GM21619 (cell line): ENCODE measurements at regions not wholly inside any gene's neighbourhood (a gene's known extent, or its start where the extent isn't known, plus 50 kb on each side); places are given as distances from the start of the nearest gene placed in this dataset.

Experiments
- ATAC-seq: cut with Tn5 transposase; IDR thresholded peaks from one replicate; pipeline ENCODE4 v1.9.1; 2021; ENCODE audit not compliant: unreplicated experiment

DNA sequence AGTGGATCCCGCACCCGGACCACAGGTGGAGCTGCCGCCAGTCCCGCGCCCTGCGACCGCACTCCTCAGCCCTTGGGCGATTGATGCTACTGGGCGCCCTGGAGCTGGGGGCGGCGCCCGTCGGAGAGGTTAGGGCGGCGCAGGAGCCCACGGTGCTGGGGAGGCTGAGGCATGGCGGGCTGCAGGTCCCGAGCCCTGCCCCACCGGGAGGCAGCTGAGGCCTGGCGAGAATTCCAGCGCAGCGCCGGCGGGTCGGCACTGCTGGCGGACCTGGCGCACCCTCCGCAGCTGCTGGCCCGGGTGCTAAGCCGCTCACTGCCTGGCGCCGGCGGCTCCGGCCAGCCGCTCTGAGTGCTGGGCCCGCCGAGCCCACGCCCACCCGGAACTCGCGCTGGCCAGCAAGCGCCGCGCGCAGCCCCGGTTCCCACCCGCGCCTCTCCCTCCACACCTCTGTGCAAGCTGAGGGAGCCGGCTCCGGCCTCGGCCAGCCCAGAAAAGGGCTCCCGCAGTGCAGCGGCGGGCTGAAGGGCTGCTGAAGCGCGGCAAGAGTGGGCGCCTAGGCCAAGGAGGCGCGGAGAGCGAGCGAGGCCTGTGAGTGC is 1256.5 kb downstream of the STIM2 start:
- no peak for ATAC-seq

DNA sequence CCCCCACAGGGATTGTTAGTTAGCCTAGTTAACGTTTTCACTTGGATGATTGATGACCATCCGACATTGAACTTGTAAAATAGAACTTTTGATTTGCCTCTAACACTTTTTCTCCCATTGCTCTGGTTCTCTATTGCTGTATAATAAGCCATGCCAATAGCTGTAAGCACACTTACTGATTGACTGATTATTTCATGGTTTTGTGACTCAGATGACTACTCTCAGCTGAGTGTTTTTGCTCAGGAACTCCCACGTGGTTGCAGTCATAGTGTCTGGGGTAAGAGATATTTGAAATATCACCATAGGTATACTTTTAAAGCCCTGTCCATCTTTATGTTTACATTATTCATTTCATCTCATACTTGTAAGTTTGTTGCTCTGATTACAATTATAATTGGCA is 1285.5 kb downstream of the STIM2 start:
- no peak for ATAC-seq

DNA sequence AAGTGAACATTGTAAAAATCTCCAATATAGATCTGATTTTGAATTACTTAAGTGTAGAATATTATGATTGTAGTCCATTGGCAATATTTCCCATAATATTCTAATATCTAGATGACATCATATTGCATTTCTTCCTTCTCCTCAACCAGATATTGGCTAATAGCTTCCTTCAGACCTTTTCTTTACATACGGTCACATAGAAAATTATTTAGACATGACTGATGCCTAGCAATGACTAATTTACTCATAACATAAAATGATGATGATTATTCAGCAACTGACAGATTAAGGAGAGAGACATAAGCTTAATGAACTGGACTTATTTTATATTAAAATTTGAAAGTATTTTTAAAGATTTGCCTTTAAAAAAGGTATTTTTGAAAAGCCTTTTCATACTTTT is 1287.6 kb downstream of the STIM2 start:
- ATAC-seq, result no peak

DNA sequence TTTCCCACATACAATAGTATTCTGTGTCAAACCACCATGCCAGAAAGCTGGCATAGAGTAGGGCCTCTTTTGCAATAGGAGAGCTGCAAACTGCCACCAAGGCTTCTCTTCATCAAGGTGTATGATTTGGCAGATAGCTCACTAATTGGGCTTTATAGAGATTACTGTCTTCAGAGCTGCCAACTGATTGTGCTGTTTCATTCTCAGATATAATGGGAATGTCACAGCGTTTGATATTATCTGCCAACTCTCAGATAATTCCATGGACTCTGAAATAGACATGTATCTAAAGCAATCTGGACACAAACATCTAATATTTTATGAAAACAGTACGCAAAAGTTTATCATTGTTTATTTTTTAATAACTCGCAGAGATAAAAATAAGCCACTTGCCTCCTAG is 1289.1 kb downstream of the STIM2 start:
- no peak for ATAC-seq

DNA sequence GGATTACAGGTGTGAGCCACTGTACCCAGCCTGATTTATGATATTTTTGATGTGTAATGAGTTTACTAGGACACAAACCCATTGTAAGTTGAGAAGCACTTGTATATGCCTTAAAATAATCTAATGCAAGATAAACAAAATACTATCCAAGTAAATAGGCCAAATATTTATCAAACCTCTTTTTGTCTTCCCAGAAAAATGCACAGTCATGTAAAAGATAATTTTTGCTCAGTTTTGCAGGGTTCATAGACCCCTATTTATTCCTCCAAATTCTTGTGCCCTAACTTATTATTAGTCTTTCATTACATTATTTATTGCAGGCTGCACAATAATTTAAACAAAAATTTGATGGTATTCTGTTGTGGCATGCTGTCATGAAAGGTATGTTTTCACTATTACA is 1290.7 kb downstream of the STIM2 start:
- no peak for ATAC-seq

DNA sequence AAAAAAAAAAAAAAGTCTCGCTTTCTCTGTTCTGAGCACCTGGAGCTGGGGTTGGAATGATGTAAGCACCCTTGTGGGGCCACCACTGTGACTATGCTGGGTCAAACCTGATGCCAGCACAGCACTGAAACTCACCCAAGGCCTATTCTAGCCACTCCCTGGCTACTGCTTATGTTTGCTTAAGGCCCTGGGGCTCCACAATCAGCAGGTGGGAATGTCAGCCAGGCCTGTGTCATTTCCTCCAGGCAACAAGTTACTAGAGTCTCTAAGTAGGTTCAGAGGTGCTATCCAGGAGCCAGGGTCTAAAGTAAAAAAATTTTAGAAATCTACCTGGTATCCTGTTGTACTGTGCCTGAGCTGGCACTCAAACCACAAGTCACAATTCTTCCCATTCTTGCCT is 1306.8 kb downstream of the STIM2 start:
- no peak for ATAC-seq

DNA sequence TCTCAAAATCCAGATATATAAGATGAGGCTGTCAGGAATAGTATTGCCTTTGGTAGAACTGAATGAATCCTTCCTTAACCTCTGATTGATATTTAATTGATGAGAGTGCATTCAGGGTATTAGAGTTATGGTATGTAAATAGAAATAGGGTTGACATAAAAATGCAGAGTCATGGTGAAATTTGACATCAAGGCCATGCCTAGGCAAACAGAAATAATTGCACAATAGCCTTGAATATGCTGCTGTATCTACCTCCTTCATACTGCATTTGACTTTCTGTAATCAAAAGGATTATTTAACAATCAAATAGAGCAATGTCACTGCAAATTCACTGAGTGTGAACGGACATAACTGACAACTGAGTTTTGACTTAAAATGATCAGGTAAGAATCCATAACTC is 1316.3 kb downstream of the STIM2 start:
- ATAC-seq, result no peak

DNA sequence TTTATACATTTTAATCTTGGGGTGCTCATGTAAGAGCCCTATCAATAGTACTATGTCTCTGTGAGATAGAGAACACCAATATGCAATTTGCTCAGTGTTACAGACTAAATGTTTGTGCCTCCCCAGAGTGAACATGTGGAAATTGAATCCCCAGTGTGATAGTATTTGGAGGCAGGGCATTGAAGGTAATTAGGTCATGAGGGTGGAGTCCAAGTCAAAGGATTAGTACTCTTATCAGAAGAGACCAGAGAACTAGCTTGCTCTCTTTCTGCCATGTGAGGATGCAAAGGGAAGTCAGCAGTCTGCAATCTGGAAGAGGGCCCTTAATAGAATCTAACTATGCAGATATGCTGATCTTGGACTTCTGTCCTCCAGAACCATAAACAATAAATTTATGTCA is 1317.0 kb downstream of the STIM2 start:
- ATAC-seq, result no peak

DNA sequence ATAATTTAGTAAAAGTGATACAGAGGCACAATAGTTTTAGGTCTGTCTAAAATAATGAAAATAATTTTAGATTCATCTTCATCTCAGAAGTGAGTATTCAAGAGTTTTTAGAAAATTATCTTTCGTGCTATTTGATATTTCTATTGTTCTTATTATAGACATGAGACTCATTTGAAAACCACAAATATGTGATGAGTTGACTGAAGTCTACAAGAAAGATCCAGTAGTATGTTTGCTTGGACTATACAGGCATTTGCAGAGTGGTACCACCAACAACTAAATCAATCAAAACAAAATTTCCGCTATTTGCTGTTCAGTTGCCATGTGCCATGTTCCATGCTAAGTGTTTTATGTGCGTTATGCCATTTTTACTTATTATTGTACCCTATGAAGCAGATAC is 1318.5 kb downstream of the STIM2 start:
- ATAC-seq, result no peak

DNA sequence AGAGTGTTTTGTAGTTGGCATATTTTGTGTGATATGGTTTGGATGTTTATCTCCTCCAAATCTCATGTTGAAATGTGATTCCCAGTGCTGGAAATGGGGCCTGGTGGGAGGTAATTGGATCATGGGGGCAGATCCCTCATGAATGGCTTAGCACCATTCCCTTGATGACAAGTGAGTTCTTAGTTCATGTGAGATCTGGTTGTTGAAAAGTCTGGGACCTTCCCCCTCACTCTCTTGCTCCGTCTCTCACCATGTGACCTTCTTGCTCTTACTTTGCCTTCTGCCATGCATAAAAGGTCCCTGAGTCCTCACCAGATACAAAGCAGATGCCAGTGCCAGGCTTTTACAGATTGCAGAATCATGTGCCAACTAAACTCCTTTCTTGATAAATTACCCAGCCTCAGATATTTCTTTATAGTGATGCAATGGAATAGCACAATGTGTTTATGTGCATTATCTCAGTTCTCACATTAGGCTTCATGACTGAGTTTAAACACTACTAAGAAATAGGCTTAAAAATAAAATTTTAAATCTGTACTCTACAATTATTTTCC is 1348.8 kb downstream of the STIM2 start:
- ATAC-seq, result no peak

DNA sequence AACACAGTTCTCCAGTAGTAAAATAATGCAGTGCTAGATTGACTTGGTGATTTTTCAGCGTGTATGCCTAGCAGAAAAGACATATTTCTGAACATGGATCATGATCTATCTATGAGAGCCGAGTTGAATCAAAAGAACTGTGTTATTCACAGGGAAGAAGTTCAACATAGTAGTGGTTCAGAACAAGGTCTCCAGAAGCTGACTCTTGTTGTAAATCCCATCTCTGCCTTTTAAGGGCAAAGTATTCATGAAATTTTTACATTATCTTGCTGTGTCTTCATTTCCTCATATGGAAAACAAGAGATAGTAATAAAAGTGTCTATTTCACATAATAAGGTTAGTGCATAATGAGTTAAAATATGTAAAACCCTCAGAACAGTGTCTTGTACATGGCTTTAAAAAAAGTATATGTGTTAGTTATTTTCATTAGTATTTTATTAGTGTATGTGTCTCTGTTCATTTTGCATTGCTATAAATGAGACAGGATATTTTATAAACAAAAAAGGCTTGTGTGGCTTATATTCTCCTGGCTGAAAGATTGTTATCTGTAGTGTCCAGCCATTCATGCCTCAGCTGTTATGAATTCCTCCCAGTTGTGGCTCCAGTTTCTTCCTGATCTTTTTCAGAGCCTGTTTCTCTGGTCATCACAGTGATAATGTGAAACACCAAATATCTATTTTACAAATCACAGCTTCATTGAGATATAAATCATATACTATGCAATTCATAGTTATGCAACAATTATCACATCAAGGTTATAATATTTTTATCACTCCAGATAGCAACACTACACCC is 1351.2 kb downstream of the STIM2 start:
- ATAC-seq, result no peak

DNA sequence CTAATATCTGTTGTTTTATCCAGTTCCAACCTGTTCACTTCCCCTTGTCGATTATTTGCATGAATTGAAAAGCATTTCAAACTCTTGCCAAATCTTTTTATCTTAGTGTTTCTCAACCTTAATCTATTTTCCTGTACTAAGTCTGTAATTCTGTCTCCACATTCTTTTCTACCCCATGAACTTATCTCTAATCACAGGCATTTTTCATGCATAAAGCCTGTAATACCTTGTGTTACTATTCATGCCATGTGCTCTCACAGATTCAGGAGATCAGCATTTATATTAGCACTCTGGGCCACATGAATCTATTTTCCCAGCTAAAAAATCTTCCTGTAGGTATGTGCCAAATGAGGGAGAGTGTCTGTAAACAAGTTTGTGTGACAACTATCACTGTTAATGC is 1360.9 kb downstream of the STIM2 start:
- ATAC-seq, result no peak

DNA sequence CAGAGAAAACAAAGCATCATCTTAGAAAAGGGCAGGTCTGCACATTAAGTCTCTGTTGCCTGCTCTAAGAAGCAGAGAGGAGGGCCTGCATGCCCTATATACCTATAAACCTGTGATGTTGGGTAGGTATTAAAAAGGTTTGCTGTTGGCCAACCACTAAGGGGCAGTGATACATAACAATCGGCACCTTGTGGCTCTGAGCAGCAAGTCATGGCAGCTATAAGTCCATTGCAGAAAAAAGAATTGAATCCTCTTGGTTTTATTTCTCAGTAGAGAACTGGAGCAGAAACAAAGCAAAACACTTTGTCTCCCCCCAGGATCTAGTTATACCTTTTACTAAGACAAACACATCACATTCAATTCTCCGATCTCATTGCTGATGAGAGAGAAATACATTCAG is 1364.4 kb downstream of the STIM2 start:
- no peak for ATAC-seq

DNA sequence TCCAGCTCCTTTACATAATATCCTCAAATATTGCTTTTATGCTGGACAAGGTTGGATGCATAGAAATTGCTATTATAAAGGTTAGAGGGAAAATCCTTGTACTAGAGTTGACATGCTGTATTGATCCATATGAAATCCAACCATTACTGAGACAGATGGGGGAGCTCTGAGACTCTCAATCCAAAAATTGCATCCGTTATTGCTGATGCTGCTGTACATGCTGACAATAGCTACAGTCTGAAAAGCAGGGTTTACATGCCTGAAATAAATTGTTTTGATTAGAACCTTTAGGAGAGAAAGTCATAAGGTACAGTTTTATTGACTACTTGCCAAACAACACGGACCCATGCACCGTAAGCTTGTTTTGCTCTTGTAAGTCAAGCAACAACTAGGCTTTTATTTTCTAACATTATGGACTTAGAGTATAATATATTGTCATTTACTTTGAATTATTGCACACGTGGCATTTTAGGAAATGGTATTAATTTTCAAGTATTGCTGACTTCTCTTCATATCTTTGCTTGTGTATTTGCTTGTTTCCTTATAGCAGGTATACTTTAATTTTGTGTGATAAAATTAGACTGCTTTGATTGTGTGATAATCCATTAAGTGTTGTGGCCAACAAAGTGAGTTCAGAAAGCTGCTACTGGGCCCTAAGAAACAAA is 1365.2 kb downstream of the STIM2 start:
- no peak for ATAC-seq

DNA sequence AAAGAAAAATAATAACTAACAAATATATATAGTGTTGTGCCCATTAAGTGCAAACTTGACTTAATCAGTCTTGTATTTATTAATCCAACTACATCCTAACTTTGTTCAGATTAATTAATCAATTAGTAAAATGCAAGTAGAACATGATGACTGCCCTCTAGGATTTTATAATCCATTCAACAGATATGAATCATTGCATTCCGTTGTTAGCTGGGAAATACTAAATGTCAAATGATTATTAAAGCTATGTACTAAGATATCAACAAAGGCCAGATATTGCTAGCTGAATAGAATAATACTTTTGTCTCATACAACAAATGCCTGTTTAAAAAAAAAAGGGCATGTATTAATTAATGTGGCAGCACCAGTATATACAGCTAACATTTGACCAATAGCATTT is 1366.3 kb downstream of the STIM2 start:
- no peak for ATAC-seq

DNA sequence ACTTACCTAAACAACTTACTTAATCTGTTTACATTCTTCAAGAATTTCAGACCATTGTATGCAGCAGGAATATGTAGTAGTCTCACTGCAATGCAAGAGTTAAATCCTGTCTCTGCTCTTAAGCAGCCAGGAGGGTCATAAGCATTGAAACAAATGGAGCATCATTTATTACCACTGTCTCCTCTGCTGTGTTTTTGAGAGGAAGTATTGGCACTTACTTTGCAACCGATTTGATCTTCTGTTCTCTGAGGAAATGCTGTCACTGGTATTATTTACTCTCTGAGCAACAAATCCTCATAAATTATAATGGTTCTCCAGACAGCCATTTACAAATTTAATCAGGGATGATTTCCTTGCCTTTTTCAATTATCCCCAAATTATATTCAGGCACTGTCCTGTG is 1367.1 kb downstream of the STIM2 start:
- ATAC-seq, result no peak

DNA sequence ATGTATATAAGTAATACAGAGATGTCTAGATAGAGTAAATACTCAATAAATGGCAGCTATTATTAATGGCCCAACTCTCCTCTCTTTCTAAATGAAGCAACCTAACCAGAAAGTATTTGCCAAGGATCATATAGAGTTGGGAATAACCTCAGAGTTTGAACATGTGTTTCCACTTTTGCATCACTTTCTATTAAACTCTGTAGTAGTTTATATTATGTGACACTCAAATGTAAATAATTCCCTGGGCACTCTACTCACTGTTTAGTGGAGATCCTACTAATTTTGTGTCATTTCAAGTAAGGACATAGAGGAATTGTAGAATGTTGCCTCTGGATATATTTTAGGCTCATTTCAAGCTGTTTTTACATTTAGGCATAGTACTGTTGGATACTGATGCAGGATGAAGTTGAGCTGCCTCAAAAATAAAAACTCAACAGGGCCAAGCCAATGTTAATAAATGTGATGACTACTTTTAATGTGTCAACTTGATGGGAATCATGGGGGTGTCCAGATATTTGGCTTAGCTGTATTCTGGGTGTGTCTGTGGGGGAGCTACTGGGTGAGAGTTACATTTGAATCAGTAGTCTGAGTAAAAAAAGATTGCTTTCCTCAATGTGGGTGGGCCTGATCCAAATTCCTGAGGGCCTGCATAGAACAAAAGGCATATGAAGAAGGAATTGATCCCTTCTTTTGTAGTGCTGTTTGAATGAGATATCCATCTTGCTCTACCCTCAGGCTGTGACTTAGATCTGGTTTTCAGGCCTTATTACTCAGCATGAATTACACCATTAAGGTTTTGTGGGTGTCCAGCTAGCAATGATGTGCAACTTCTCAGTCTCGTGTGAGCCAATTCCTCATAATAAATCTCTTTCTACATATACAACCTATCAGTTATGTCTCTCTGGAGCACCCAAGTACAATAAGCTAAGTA is 1368.2 kb downstream of the STIM2 start:
- ATAC-seq, result no peak

DNA sequence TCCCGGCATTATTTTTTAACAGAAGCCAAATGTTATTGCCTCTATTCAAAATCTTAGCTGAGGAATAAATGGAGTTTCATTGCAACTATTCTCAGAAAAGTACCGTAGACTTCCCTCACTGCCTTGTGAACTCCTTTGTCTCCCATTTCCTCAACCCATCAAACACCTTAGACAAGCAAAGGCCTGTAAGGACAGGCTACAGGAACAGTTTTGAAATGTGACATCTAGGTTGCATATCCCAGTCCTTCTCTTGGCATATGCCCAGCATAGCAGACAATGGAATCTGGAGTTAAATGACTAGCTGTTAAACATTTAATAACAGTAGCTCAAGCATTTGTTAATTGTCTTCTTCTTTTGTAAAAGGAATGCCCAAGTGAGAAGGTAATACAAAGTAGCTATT is 1371.7 kb downstream of the STIM2 start:
- ATAC-seq, result no peak

DNA sequence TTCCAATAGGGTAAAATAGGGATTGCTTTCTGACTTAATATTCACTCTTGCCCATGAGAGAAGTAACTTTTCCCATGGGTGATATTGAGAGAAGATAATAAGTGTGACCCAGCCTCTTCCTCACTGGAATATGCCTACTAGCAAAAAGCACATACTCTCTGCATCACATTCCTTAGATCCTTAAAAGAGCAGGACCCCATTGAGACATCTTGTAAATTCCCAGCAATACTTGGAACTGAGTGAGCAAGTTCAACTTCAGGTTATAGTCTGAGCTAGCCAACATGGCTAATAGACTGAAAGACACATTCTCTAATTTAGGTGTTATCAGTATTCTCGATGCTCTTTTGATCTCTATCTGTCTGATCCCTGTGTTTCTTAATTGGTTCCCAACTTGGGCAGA is 1372.3 kb downstream of the STIM2 start:
- no peak for ATAC-seq

DNA sequence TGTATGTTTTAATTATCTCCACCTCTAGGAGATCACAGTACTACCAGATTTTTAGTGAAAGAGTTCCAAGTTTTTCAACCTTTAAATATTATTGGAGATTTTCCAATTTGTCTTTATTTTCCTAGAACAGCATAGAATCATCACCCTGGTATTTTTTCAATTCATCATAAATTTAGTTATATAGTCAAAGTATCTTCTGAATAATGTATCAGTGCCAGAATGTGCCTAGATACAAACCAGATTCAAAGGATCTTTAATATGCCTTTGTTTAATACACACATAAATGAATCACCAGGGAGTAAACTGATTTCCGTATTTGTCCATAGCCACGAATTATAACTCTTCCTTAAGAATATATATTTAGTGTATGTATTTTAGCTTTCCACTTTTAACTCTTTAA is 1373.1 kb downstream of the STIM2 start:
- ATAC-seq, result no peak

DNA sequence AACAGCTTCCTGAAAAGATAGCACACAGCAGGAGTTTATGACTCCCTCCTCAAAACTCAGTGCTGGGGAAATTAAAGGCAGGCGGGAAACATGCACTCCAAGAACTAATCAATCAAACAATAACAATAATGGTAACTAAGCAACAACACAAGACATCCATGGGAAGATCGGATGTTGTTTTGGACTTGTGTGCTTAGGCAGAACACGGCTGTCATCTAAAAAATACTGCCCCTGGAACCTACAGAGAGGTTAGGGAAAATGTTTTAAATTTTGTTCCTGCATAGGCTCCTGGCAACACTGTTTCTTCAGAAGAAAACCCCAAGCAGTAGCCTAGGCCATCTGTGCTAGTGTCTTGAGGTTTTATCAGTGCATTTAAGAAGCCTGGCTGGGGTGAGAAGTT is 1378.2 kb downstream of the STIM2 start:
- ATAC-seq, result no peak
